GM19468 (cell line): ENCODE measurements at regions not wholly inside any gene's neighbourhood (a gene's known extent, or its start where the extent isn't known, plus 50 kb on each side); places are given as distances from the start of the nearest gene placed in this dataset.

Experiments used
- ATAC-seq: cut with Tn5 transposase; IDR thresholded peaks from one replicate; pipeline ENCODE4 v1.9.1; 2021; ENCODE audit warnings: mild to moderate bottlenecking, moderate library complexity, moderate number of reproducible peaks; ENCODE audit not compliant: unreplicated experiment; ENCODE audit errors: extremely low read depth

DNA sequence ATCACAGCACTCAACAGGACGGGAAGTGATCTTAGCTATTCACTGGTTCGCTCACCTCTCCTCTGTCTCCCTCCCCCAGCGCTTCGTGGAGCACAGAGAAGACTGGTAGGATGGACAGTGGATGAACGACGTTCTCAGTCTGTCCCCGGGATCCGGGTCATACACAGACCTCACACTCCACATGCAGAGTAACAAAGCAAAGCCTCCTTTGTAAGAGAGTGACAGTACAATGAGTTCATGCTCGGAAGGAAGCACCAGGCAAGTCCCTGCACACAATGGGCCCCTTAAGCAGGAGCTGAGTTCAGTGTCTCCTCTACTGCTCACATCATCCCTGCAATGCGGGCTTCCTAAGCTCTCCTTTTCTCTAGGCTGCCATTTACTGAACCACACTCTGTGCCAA, 356.9 kb downstream of the C16orf95 start:
- no peak for ATAC-seq

DNA sequence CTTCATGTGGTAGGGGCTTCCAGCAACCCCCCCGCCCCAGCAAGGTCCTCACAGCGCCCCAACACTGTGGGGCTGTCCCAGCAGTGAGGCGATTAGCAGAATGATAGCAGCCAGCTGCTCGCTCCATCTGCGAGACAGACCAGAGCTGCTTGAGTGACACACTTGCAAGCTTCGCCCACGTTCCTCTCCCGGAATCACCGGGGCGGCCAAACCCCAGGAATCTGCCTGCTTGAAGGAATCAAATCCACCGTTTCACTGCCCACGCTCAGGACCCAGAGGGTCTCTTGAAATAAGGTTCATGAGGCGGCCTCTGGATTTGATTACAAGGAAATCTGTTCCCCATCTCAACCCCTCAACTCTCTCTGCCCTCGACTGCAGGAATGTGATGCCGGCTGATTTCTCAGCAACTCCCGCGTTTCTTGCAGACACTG, 356.0 kb downstream of the C16orf95 start:
- ATAC-seq, result no peak

DNA sequence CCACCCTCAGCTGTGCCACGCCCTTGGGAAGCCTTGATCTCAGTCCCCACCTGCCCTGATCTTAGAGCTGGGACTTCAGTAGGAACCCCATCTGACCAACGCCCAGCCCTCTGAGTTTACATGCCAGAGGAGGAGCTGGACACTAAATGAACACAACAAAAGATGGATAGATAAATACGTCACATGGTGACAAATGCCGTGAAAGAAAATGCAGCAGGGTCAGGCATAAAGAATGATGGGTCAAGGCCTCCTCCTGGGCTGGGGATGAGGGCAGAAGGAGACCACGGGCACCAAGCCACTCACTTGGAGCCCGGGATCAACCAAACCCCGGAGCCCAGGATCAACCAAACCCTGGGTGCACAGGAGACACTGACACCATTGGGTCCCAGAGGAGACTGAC, 354.9 kb downstream of the C16orf95 start:
- ATAC-seq, result no peak

DNA sequence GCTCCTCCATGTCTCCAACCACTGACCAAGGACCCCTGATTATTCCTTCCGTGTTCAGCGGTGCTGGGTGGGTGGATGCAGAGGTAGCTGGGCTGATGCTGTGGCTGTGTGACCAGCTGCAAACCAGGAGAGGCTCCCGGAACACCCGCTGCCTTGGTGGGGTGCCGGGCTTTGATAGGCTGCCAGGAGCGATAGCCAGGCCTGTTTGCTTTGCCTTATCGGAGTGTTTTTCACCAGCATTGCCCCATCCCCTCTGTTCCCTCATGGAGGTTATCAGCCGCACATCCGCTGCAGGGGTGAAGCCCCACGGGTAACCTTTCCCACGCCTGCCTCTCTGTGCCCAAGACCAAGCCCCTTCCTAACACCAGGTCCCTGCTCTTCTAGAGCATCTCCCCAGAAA, 354.3 kb downstream of the C16orf95 start:
- ATAC-seq, result no peak

DNA sequence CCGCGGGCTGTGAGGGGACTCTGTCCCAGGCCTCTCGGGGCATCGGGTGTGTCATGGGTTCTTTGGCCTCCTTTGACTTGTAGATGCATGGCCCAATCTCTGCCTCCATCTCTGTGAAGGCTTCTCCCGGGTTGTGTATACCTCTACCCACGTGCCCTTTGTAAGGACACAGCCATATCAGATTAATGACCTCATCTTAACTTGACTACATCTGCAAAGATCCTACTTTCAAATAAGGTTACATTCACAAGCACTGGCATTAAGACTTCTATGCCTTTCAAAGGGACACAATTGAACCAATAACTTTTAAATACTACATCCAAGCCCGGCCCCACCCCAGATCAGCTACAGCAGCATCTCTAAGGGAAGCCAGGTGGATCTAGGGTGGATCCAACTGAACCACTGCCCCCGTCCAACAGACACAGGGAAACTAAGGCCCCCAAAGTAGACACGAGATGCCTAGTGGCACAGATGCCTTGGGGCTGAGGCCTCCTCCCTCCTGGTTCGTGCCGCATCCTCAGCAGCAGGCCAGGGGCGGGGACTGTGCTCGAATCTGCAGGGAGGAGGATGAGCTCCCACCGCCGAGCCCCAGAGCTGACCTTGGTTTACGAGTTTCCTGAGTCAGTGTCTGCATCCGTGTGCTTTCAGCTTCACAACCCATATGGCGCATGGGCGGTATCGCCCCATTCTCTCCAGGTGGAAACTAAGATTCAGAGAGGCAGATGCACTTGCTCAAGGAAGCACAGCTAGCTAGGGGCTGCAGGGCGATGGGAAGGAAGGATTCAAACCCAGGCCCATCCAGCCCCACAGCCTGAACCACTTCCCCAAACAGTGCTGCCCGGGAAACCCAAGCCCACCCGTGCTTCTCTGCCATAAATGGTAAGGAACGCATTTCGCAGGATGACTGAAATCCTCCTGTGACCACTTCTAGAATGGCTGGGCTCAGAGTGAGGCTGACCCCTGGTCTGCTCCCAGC, 353.3 kb downstream of the C16orf95 start:
- no peak for ATAC-seq

DNA sequence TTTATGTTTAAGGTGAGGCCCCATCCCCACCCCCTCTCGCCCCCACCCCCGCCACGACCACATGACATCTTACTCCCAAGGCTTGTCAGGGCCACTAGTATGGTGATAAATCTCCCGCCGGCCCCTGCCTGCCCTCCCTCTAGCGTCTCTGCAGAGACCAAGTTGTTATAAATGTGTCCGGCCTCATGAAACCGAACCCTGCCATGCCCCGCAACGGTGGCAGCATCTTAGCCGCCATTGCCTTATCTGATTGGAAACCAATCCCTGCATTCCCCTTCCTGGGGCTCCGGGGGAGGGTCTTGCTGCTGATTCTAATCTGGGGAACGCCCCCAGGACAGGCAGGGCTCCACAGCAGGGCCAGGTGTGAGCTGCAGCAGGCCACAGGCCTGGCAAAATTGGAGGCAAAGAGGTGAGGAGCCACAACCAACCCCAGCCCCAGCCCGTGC, 352.4 kb downstream of the C16orf95 start:
- no peak for ATAC-seq

DNA sequence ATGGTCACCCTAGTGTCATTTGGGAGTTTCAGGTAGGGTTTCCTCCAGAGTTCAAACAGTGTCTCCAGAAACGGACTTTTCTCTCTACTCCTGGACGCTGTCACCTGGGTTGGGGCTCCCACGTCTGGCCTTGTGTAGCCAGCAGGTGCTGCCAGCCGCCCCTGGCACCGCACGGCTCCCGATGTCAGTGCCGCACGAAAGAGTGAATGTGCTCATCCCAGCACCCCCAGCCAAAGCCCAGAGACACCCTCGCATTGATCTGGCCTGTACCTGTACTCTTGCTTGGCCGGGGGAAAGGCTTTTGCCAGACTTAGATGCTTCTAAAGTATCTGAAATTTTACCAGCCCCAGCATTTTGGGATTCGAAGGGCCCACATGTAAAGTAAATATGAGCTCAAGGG, 351.9 kb downstream of the C16orf95 start:
- no peak for ATAC-seq

DNA sequence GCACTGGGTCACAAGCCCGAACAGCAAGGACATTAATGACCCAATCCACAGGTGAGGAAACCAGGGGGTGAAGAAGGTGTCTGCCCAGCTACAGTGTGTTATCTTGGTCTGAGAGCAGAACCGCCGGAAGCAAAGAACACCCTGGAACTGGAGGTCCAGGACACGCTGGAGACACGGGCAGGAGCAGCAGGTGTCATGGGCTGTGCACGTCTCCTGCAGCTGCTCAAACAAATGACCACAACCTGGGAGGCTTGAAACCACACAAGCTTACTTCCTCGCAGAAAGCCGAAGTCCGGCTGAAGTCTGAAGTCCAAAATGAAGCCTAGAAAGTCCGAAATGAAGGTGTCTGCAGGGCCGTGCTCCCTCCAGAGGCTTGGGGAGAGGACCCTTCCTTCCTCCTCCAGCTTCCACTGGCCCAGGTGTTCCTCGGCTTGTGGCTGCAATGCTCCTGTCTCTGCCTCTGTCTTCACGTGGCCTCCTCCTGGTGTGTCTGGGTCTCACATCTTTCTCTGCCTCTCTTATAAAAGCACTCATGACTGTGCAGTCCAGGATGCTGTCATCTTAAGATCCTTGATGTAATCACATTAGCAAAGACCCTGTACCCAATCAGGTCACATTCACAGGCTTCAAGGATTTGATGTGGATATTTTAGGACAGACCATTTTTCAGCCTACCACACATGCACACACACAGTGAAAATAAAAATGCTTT, 351.2 kb downstream of the C16orf95 start:
- ATAC-seq, result no peak

DNA sequence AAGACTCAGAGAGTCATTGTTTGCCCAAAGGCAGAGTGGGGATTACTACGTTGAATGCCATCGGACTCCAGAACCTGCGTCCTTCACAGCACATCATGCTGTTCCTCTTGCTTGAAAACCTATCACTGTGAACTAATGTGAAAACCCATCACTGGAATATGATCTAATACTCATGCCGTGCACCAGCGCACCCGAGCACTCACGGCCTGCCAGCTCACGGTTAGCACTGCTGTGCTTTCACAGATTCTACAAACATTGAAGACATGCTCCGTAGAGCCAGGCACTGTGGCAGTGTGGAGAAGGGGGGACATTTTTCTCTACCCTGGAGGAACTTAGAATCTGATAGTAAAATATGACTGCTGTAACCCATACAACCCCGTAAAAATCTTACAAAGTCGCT, 350.4 kb downstream of the C16orf95 start:
- no peak for ATAC-seq

DNA sequence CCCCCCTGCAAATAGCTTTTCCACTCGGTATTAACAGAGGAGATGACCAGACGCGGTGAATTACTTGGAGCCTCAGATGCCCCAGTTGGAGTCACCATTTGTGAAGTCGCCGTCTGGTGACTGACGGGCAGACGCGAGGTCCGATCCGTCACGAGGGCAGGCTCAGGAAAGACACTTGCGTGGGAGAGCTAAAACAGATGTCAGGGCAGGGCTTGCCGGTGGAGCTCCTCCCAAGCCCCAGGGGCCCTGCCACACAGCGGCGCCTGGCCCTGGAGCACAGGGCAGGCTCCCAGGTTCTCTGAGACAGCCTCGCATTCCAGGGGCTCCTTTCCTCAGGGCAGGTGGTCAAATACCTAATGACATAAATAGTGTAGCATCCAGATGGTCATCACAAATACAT, 348.3 kb downstream of the C16orf95 start:
- no peak for ATAC-seq

DNA sequence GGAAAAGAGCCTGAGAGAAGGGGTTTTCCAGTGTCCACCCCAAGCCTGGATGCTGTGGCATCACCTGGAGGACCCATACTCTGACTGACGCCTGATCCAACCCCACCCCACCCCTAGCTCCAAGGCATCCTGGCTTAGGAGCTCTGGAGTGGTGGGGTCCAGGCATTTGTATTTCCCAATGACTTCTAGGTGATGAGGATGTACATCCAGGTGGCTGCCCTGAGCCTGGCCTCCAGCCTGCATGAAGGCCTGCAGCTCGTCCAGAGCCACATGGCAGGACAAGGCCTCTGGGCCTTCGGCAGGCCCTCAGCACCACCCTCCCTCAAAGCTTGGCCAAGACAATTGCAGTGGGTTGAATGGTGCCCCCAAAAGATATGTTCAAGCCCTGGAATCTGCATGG, 347.5 kb downstream of the C16orf95 start:
- no peak for ATAC-seq

DNA sequence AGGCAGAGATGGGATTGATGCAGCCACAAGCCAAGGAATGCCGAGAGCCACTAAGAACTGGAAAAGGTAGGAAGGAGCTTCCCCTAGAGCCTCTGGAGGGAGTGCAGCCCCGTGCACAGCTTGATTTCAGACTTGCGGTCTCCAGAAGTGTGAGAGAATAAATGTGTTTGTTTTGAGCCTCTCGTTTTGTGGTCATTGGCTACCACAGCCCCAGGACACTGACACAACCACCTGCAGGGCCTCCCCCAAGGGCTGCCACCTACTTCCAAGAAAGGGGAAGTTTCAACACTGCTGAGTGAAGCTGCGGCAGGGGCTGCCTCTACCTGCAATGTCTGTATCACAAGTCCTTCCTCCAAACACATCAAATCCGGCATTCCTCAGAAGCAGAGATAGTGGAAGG, 346.9 kb downstream of the C16orf95 start:
- no peak for ATAC-seq

DNA sequence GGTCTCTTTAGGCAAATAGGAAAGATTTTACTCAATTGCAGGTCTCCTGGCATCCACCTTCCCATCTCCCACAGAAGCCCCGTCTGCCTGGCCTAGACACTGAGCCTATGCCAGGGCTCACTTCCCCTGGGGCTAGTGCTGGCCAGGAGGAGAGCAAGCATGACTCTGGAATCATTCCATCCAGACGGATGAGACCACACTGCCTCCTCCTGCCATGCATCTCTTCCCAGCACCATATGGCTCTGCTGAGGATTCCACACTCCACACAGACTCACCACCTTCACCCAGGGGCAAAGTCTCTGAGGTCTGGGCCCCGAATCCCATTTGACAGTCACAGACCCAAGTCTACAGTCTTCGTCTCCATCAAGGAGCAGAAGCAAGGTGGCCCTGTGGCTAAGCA, 346.5 kb downstream of the C16orf95 start:
- ATAC-seq, result no peak

DNA sequence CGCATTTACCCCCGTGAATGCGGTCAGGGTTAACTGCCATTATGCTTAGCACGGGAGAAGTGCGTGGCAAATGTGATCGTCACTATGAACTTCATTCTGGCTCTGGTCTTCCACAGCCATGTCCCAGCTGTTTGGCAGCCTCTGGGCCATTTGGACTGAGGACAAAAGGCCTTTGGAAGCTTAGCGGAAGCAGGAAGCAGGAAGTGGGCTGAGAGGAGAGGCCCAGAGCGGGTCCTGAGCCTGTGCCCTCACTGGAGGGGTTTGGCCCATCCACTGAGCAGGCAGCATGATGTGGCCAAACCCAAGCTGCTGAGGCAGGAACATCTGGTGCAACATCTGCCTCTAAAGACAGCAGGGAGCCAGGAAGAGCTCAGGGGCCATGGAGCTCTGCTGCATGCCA, 345.9 kb downstream of the C16orf95 start:
- no peak for ATAC-seq

DNA sequence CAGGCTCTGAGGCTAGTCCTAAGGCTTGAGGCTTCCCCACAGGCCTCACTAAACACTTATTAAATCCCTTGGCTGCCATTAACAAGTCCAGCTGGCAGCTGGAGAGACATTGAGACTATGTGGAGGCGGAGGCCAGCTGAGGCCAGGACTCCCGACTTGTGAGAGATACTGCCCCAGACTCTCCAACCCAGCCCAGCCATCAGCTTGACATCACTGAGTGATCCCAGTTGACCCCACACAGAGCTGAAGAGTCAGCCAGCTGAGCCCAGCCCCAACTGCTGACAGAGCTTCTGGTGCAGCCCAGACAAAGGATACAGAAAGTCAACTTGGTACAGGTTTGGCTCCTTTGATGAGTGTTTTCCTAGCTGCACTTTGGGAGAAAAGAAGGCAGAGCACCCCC, 343.1 kb downstream of the C16orf95 start:
- ATAC-seq, result no peak

DNA sequence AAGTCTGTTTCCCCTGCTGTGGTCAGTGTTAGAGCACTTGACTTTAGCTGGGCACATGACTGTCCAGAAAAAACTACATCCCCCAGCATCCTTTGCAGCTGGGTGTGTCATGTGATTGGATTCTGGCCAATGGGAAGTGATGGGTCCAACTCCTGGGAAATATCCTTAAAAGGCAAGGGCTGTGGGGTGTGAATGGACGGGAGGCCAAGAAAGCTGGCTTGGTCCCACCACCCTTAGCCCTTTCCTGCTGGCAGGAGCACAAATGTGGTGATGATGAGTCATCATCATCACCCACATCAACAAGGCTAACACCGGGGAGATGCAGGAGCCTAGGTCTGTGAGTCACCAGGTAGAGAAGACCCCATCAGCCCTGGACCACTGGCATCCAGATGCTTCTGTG, 341.7 kb downstream of the C16orf95 start:
- ATAC-seq, result no peak

DNA sequence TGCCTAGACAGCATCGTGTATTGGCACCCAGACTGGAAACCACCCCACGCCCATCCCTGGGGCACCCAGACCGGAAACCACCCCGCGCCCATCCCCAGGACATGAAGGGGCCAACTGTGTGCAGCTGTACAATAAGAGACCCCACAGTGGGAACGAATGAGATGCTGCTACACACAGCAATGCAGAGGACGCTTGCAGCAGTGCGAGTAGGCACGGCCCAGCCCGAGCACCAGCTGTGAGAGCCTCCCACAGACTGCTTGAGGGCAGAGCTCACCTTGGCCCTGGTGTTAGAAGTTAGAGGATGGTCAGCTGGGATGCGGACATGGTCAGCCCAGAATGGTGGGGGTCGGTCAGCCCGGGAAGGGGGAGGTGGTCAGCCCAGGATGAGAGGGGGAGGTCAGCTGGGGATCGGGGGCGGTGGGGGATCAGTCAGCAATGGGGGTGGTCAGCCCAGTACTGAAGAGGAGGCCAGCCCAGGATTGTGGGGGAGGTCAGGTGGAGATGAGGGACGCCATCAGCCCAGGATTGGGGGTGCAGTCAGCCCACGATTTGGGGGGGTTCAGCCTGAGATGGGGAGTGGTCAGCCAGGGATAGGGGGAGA, 340.0 kb downstream of the C16orf95 start:
- no peak for ATAC-seq

DNA sequence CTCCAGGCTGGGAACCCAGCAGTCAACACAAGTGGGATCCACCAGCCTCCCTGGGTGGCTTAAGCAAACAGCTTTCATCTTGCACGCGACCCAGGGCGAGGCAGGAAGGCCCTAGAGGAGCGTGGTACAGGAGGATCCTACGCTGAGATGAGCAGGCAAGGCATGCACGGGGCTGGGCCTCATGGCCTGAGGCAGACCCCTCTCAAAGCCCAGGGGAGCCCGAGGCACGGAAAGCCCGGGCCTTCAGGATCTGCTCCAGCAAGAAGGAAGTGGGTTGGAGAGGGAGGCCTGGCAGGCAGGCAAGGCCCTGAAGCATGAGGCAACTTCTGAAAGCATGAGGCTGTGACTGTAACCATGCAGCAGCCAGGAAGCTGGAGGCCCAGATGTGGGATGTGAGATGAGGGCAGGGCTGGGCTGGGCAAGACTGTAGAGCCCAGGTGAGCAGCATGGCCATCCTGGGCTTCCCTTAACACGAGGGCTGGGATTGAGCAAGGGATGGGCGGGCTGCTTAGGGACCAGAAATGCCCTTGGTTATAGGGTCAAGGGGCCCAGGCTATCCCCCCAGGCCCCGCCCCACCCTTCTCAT, 338.7 kb downstream of the C16orf95 start:
- ATAC-seq, result no peak

DNA sequence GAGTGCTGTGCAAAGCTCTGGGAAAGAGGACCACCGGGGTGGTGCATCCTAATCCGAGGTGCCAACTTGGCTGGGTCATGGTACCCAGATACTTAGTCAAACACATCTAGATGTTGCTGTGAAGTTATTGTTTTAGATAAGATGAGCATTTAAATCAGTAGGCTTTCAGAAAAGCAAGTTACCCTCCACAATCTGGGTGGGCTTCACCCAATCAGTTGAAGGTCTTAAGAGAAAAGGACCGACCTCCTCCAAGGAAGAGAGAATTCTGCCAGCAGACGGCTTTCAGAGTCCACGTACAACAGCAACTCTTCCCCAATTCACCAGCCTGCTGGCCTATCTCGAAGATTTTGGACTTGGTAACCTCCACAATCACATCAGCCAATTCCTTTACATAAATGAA, 338.1 kb downstream of the C16orf95 start:
- ATAC-seq, result no peak

DNA sequence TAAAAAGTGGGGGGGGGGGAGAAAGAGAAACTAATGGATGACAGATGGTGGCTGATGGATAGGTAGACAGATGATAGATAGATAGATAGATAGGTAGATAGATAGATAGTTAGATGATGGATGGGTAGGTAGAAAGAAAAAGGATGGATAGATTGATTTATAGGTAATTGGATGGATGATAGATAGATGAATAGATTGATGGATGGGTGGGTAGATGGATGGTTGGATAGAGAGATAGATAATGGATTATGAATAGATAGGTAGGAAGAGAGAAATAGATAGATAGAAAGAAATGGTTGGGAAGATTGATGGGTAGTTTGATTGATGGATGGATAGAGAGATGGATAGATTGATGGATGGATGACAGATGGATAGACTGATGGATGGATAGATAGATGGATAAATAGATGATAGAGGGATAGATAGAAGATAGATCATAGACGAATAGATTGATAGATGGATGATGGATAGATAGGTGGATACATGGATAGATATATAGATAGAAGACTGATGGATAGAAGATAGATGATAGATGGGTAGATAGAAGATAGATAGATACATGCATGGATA, 337.1 kb downstream of the C16orf95 start:
- ATAC-seq, result no peak
